ENCODE measurements at regions not wholly inside any gene's neighbourhood (a gene's known extent, or its start where the extent isn't known, plus 50 kb on each side); places are given as distances from the start of the nearest gene placed in this dataset.
A peak's percentile ranks its signal among the peaks of the same experiment; 100 is the strongest.

DNA sequence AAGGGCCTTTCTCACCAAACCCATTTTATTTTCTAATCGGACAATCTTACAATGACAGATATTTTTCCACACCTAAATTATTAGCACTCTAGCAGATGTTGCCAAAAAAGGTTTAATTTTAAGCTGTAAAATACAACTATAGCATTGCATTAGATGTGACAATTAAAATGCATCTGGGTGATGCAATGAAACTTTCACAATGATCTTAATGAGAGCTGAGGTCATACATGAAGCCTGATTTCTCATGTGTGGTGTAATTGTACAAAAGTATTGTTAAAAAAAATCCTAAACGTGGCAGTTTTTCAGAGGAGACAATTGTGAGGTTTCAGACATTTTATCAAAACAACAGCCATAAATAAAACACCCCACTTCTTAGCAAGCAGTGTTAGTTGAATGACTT lies 606.0 kb downstream of the HDGFL1 start:
- no peak for DNase-seq

DNA sequence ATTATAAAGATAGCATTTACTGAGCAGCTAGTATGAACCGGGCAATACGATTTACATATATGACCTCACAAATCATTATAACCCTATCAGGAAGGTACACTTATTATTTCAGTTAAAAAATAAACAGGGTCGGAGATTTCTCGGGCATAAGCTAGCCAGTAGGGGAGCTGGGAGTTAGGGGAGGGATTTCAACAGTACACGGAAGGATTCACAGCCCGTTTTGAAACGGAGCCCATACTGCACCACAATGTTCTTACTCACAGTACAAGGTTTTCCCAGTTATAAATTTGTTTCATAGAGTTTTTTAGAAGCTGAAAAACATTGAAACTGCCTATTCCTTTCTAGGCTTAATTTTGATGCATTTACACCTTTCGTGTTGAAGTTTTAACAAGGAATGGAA lies 607.1 kb downstream of the HDGFL1 start:
- no peak for DNase-seq

GRCh38 chr6:23176883-23177282 lies 607.5 kb downstream of the HDGFL1 start:
- no peak for DNase-seq

GRCh38 chr6:23177806-23178205 lies 608.4 kb downstream of the HDGFL1 start:
- DNase-seq, result no peak

- no peak for DNase-seq
These were observed 610.6 kb downstream of the HDGFL1 start for GRCh38 chr6:23179994-23180393.

- DNase-seq, result peak; percentile 59
These were observed 611.3 kb downstream of the HDGFL1 start for GRCh38 chr6:23180504-23181293.

GRCh38 chr6:23181356-23182110 lies 612.2 kb downstream of the HDGFL1 start:
- DNase-seq, result no peak

- no peak for DNase-seq
These were observed 614.5 kb downstream of the HDGFL1 start for GRCh38 chr6:23183846-23184245.

- DNase-seq, result no peak
These were observed 615.0 kb downstream of the HDGFL1 start for GRCh38 chr6:23184351-23184750.

DNA sequence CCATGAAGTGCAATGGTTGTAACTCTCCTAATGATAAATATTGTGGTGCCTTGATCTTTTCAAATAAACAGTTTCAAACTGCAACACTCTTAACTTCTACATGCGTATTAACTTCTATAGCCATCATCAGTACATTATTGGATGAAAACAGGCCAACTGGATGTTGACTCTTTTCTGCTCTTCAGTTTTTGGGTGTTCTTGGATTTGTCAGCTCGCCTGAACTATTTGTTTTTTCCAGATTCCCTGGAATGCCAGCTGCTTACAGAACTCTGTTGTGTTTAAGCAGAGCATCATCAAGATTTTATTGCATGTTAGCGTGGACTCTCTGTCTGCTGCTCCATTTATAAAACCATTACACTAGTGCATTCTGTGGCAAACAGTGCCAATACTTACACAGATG lies 626.1 kb downstream of the HDGFL1 start:
- DNase-seq, result no peak

DNA sequence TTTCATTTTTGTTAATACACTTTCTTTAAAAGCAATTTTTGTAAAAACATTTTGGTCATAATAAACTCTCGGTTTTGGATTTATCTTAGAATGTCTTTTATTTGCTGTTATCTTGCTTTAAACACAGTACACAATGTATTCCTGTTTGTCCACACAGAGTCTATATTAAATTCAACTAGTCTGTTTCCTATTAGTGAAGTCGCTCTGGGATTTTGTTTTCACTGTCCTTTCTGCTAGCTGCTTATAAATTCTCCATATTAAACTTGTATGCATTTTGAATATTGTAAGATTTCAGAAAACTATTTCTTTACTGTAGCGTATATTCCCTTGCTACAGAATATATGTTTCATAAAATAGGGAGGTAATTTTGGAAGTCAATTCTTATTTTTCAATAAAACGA lies 630.2 kb downstream of the HDGFL1 start:
- no peak for DNase-seq

GRCh38 chr6:23200946-23201345 lies 631.6 kb downstream of the HDGFL1 start:
- DNase-seq, result no peak

GRCh38 chr6:23202207-23202606 lies 632.8 kb downstream of the HDGFL1 start:
- DNase-seq, result no peak

GRCh38 chr6:23212398-23212797 lies 643.0 kb downstream of the HDGFL1 start:
- DNase-seq, result no peak

DNA sequence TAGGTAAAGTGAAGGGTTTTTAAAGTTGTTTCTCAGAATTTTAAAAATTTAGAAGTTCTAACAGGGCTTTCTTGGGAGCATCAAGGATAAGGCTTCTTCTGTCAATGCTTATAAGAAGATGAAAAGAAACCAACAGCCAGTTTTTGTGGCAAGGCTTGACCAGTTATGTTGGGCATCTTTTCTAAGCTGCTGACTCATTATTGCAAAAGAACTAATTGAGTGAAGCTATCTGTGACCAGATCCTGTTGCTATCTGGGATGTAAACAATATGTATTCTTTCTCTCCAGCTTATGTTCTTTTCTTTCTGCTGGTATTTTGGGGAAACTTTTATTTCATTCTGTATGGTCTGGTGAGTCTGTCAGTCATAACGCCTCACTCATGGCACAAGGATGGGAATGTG lies 643.8 kb downstream of the HDGFL1 start:
- no peak for DNase-seq

DNA sequence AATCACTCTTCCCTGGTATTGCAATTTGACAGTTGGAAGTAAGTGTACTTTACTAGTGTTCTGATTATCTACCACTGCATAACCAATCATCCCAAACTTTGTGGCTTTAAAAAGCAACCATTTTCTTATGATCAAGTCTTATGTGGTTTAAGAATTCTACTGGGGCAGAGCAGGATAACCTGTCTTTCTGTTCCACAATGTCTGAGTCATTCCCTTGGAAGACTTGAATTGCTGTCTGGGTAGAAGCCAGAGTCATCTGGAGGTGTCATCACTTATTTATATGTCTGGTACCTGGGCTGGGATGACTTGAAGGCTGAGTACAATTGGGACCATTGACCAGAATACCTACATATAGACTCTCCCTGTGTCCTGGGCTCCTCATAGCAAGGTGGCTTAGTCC lies 644.3 kb downstream of the HDGFL1 start:
- DNase-seq, result no peak

DNA sequence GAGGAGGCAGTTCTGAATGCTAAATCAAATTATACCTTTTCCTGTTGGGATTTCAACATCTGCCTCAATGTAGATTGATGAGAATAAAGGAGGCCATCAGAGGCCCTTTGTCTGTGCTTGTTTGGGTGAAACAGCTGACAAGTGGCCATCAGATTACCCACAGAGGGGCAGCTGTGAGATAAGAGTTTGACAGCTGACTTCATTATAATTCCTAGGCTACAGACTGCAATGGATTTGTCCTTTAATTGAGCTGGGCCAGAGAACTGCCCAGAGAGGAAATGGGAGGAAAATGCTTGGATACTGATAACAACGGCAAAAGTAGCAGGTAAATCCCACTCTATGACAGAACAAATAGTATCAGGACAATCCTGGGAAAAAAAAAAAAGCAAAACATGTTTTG lies 649.4 kb downstream of the HDGFL1 start:
- DNase-seq, result no peak

DNA sequence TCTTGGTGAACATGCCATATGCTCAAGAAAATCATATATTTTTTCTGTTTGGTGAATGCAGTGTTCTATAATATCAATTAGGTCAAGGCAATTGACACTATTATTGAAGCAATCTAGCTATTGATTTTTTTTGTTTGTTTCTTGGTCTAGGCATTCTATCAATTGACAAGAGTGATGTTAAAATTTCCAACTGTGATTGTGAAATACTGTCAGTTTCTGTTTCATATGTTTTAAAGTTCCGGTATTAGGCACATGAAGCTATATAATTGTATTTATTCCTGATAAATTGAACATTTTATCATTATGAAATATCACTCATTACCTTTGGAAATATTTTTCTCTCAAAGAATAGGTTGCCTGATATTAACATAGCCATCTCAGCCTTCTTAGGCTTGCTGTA lies 653.4 kb downstream of the HDGFL1 start:
- DNase-seq, result no peak

DNA sequence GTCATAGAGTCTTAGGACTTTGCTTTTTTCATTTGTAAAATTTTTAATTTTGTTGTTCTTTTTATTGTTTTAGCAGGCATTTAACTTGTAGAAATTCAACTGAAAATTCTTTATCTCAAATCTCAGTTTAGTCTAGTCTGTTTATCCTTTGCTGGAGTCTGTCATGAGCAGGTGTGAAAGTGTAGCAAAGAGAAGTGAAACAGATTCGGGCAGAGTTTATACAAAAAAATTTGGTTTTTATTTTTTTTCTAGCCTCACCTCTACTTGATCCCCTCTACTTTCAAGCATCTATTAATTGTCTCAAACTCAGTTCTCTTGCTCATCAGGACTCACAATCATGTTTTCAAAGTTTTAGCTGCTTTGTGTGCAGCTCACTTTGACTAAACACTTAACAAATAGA lies 655.2 kb downstream of the HDGFL1 start:
- no peak for DNase-seq

DNA sequence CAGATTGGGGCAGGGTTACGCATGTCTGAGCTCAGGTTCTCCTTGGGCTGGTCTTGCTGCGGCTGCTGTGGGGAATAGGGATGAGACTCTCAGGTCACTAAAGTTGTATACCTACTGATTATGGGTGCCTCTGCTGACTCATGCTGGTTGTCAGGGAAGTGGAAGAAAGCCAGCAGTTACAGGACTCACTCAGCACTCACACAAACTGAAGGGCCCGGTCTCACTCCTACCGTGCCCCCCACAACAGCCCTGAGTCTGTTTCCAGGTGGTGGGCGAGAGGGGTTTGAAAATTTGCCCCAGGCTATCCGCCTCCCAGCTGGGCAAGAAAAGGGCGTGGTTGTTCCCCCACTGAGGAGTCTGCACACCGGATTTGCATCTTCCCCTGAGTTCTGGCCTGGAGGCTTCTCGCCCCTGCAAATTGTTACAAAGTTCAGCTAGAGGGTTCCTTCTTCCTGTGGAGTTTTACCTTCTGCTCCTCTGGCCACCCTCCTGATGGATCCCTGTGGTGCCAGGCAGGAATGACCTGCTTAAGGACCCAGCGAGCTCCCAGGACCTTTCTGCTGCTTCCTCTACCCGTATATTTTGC lies 659.2 kb downstream of the HDGFL1 start:
- peak; percentile 7 for DNase-seq

GRCh38 chr6:23243854-23244253 lies 674.5 kb downstream of the HDGFL1 start:
- no peak for DNase-seq

GRCh38 chr6:23244300-23244699 lies 674.9 kb downstream of the HDGFL1 start:
- DNase-seq, result peak; percentile 58

DNA sequence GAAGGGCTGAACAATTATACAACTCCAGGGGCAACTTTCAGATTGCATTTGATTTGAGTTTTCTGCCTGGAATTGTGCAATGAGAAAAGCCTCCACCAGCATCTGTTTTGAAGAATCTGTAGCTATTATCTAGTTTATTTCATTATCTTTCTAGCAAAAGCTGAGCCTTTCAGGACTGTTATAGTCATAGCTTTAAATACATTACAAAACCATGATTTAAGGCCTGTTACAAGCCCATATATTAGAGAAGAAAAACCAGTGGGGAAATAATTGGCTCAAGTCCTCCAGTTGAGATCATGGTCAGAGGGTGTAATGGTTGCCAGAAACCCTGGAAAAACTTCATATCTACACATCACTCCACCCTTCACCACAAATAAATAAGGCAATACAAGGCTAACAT lies 676.2 kb downstream of the HDGFL1 start:
- DNase-seq, result no peak

- no peak for DNase-seq
These were observed 677.5 kb downstream of the HDGFL1 start for GRCh38 chr6:23246896-23247295.
